ENCODE measurements at regions not wholly inside any gene's neighbourhood (a gene's known extent, or its start where the extent isn't known, plus 50 kb on each side); places are given as distances from the start of the nearest gene placed in this dataset.
"Not testable (repeated sequence)": the region's sequence is repeated elsewhere in the genome, so short reads cannot be mapped to it uniquely, and the experiment has no call there.

GRCh38 chr2:52017646-52018235 lies 985.8 kb upstream of the NRXN1 start:
- no peak overlapping the region for H3K27ac Mint-ChIP-seq
- DNase-seq (ENCODE audit: low spot score, unreplicated experiment) = no peak
- H3K27me3 Mint-ChIP-seq = no peaks in the 10 kb centered on the region
- TF ChIP-seq, protein P1, sequence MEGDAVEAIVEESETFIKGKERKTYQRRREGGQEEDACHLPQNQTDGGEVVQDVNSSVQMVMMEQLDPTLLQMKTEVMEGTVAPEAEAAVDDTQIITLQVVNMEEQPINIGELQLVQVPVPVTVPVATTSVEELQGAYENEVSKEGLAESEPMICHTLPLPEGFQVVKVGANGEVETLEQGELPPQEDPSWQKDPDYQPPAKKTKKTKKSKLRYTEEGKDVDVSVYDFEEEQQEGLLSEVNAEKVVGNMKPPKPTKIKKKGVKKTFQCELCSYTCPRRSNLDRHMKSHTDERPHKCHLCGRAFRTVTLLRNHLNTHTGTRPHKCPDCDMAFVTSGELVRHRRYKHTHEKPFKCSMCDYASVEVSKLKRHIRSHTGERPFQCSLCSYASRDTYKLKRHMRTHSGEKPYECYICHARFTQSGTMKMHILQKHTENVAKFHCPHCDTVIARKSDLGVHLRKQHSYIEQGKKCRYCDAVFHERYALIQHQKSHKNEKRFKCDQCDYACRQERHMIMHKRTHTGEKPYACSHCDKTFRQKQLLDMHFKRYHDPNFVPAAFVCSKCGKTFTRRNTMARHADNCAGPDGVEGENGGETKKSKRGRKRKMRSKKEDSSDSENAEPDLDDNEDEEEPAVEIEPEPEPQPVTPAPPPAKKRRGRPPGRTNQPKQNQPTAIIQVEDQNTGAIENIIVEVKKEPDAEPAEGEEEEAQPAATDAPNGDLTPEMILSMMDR (IDR thresholded peaks at IDR 0.05; ENCODE audit: unreplicated experiment) = no peak
- no peaks in the 10 kb centered on the region for H3K36me3 Mint-ChIP-seq (ENCODE audit: insufficient read depth)
- no peak overlapping the region for H3K4me3 Mint-ChIP-seq (ENCODE audit: low read depth)
- peaks cover 22% of the 10 kb centered on the region for H3K9me3 Mint-ChIP-seq (ENCODE audit: low read depth)
- no peaks in the 10 kb centered on the region for H3K4me1 Mint-ChIP-seq (ENCODE audit: low read depth)

GRCh38 chr2:52006821-52007366 lies 975.0 kb upstream of the NRXN1 start:
- H3K9me3 Mint-ChIP-seq (ENCODE audit: low read depth); DNase-seq (ENCODE audit: low spot score, unreplicated experiment): not testable (repeated sequence)

GRCh38 chr2:52000151-52000855 lies 968.4 kb upstream of the NRXN1 start:
- H3K36me3 Mint-ChIP-seq (ENCODE audit: insufficient read depth) = no peaks in the 10 kb centered on the region
- H3K27me3 Mint-ChIP-seq = no peaks in the 10 kb centered on the region
- H3K27ac Mint-ChIP-seq = no peak overlapping the region
- no peak for DNase-seq (ENCODE audit: low spot score, unreplicated experiment)
- H3K4me3 Mint-ChIP-seq (ENCODE audit: low read depth) = no peak overlapping the region
- no peaks in the 10 kb centered on the region for H3K4me1 Mint-ChIP-seq (ENCODE audit: low read depth)
- TF ChIP-seq, protein P1 (IDR thresholded peaks at IDR 0.05; ENCODE audit: unreplicated experiment) = no peak
- peaks cover 21% of the 10 kb centered on the region for H3K9me3 Mint-ChIP-seq (ENCODE audit: low read depth)

More at GRCh38 chr2:52006821-52007366, 975.0 kb upstream of the NRXN1 start:
- H3K4me3 Mint-ChIP-seq (ENCODE audit: low read depth); H3K4me1 Mint-ChIP-seq (ENCODE audit: low read depth); H3K27me3 Mint-ChIP-seq; H3K27ac Mint-ChIP-seq; H3K36me3 Mint-ChIP-seq (ENCODE audit: insufficient read depth): not testable (repeated sequence)

- Mint-ChIP-seq H3K4me3 (ENCODE audit: low read depth) (no peak overlapping the region), H3K27ac (no peak overlapping the region), H3K27me3 (no peaks in the 10 kb centered on the region), H3K4me1 (ENCODE audit: low read depth) (no peaks in the 10 kb centered on the region), H3K36me3 (ENCODE audit: insufficient read depth) (no peaks in the 10 kb centered on the region), H3K9me3 (ENCODE audit: low read depth) (peaks cover 21% of the 10 kb centered on the region)
- DNase-seq (ENCODE audit: low spot score, unreplicated experiment) = no peak
- TF ChIP-seq, protein P1 (IDR thresholded peaks at IDR 0.05; ENCODE audit: unreplicated experiment) = no peak
These were observed 967.0 kb upstream of the NRXN1 start for GRCh38 chr2:51998890-51999289.

GRCh38 chr2:51997571-51997970 lies 965.6 kb upstream of the NRXN1 start:
- TF ChIP-seq, protein P1 (IDR thresholded peaks at IDR 0.05; ENCODE audit: unreplicated experiment) = no peak
- no peak for DNase-seq (ENCODE audit: low spot score, unreplicated experiment)
- Mint-ChIP-seq H3K27ac (no peak overlapping the region), H3K9me3 (ENCODE audit: low read depth) (peaks cover 21% of the 10 kb centered on the region), H3K36me3 (ENCODE audit: insufficient read depth) (no peaks in the 10 kb centered on the region), H3K27me3 (no peaks in the 10 kb centered on the region), H3K4me1 (ENCODE audit: low read depth) (peaks cover 2% of the 10 kb centered on the region), H3K4me3 (ENCODE audit: low read depth) (no peak overlapping the region)

All from progenitor cell of endocrine pancreas (in vitro differentiated cells).